Testis (tissue), 2 donors: ENCODE measurements at regions not wholly inside any gene's neighbourhood (a gene's known extent, or its start where the extent isn't known, plus 50 kb on each side); places are given as distances from the start of the nearest gene placed in this dataset.

Experiments
- DNase-seq: peaks from one replicate; pipeline ENCODE4 v3.0.0-alpha.2; 2019
- H3K27ac ChIP-seq, 2 donors: fragments of 200-600 bp; sonication (generic); one replicate each; pipeline ENCODE4 v1.5.1; 2019
- H3K27me3 ChIP-seq: fragments of 200-600 bp; sonication (generic); one replicate; pipeline ENCODE4 v1.5.1; 2019
- H3K36me3 ChIP-seq: fragments of 200-600 bp; sonication (generic); one replicate; pipeline ENCODE4 v1.5.1; 2017; ENCODE audit warnings: low read depth; ENCODE audit errors: missing control alignments
- H3K4me1 ChIP-seq: fragments of 200-600 bp; sonication (generic); one replicate; pipeline ENCODE4 v1.5.1; 2019
- H3K4me3 ChIP-seq, 2 donors: fragments of 200-600 bp; sonication (generic); one replicate each; pipeline ENCODE4 v1.5.1; 2017 to 2019
- H3K9me3 ChIP-seq: fragments of 200-600 bp; sonication (generic); one replicate; pipeline ENCODE4 v1.5.1; 2017
- CTCF ChIP-seq, 3 experiments: fragments of 450-650 bp in 2 of 3; fragments of 200-600 bp in 1 of 3; sonication (generic) in 1 of 3; IDR thresholded peaks; one replicate each; pipeline ENCODE4 v1.5.1; 2016 to 2019; ENCODE audit warnings: antibody characterized with exemption in 3 of 3, mild to moderate bottlenecking in 2 of 3, moderate library complexity in 1 of 3
- POLR2A ChIP-seq: fragments of 450-650 bp; IDR thresholded peaks from one replicate; pipeline ENCODE4 v1.6.1; 2017; ENCODE audit warnings: antibody characterized with exemption, mild to moderate bottlenecking, moderate library complexity
- WGBS, 2 donors: methylation state at CpG; one replicate each; pipeline ENCODE4 v1.1.5; 2018; 5-methylcytosine and 5-hydroxymethylcytosine counted together
- intact Hi-C: fragments of 100-400 bp; cut with DNase I; formaldehyde crosslinking; loops from one replicate; pipeline ENCODE4 v1.15.1; 2023; ENCODE audit warnings: low total_unique reads

DNA sequence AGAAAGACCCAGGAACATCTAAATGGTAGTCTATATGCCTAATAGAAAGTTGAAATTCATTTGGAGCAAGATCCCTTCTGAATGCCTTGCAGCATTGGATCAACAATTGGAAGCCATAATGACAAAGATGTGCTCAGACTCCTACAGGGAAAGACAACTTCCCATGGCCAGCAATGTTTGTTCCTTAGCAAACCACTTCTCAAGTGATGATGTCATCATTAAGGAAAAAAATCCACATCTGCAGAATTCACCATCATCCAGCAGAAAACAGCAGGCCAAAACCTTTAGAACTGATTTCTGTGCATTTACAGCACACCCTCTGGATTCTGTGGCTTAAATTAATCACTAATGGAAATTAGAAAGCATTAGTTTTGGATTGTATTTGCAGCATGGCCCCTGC, 82.4 kb upstream of the ZIC3 start:
- Histone ChIP-seq H3K36me3 (no peaks in the 10 kb centered on the region), H3K27ac (no peak overlapping the region), H3K9me3 (no peaks in the 10 kb centered on the region), H3K4me1 (no peaks in the 10 kb centered on the region), H3K4me3 (no peak overlapping the region), H3K27me3 (no peaks in the 10 kb centered on the region)
- no peak for TF ChIP-seq CTCF (IDR thresholded peaks at IDR 0.05)
- no peak for TF ChIP-seq POLR2A
- intact Hi-C loops = no loop called here
- no peak for DNase-seq

- Histone ChIP-seq H3K4me1 (no peaks in the 10 kb centered on the region), H3K4me3 (no peak overlapping the region), H3K27ac (no peak overlapping the region), H3K27me3 (no peaks in the 10 kb centered on the region), H3K36me3 (no peaks in the 10 kb centered on the region), H3K9me3 (no peaks in the 10 kb centered on the region)
- DNase-seq = no peak
- intact Hi-C loops = no loop called here
- TF ChIP-seq CTCF (IDR thresholded peaks at IDR 0.05) (no peak), POLR2A (no peak)
- WGBS, 2 donors = 70 to 80% methylated on average over 2 of the region's 2 CpGs
Observed at GRCh38 chrX:137482136-137482535, 83.8 kb upstream of the ZIC3 start.

DNA sequence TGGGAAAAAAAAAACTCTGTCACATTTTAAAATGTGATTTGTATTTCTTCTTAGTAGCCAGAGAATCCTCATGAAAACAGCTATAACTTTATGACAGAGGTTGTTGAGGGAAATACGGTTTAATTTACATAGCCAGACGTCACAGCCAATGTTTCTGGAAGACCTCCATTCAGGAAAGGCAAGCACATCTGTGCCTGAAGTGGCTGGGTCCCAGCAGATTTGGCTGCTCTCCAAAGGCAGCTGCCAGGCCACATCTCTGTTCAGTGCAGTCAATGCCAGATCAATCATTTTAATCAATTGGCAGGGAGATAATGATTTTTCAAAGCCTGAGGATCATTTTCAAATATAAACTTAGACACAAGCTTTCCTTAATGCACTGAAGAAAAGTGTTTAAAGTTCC, 86.5 kb upstream of the ZIC3 start:
- TF ChIP-seq CTCF (IDR thresholded peaks at IDR 0.05) (no peak), POLR2A (no peak)
- intact Hi-C loops = no loop called here
- no peak overlapping the region for H3K4me3 ChIP-seq
- no peaks in the 10 kb centered on the region for H3K9me3 ChIP-seq
- 15 to 23% methylated on average over 2 of the region's 2 CpGs for WGBS, 2 donors
- no peak overlapping the region for H3K27ac ChIP-seq
- H3K27me3 ChIP-seq = no peaks in the 10 kb centered on the region
- no peaks in the 10 kb centered on the region for H3K4me1 ChIP-seq
- DNase-seq = no peak
- no peaks in the 10 kb centered on the region for H3K36me3 ChIP-seq

GRCh38 chrX:137441711-137442110, 124.2 kb upstream of the ZIC3 start:
- 50 to 51% methylated on average over 14 to 22 of the region's 24 CpGs for WGBS, 2 donors
- no peak for TF ChIP-seq POLR2A
- no peak for TF ChIP-seq CTCF (IDR thresholded peaks at IDR 0.05)
- no peak for DNase-seq
- Histone ChIP-seq H3K4me1 (no peaks in the 10 kb centered on the region), H3K36me3 (no peaks in the 10 kb centered on the region), H3K9me3 (no peaks in the 10 kb centered on the region), H3K4me3 (no peak overlapping the region), H3K27me3 (no peaks in the 10 kb centered on the region), H3K27ac (no peak overlapping the region)
- intact Hi-C loops = no loop called here

DNA sequence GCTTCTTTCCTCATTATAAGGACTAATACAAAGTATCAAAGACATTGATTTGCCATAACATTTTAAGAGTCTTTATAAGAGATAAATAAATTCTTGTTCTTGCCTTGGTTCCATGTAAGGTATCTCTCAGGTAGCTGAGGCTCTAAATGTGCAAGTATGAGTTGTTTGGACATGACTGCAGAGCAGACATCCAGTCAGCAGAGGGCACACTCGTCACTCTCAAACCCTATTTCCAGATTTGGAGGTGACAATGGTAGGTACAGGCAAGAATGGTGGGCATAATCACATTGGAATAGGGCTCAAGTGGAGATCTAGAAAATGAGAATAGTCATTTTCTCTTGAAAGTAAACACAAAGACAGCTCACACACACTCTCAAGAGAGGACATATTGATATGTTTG, 133.3 kb upstream of the ZIC3 start:
- H3K36me3 ChIP-seq = no peaks in the 10 kb centered on the region
- 0 to 8% methylated on average over 1 of the region's 1 CpG for WGBS, 2 donors
- intact Hi-C loops = no loop called here
- no peaks in the 10 kb centered on the region for H3K27me3 ChIP-seq
- TF ChIP-seq CTCF (IDR thresholded peaks at IDR 0.05) = peak in 1 of 3 experiments; percentile 25
- TF ChIP-seq POLR2A = no peak
- no peaks in the 10 kb centered on the region for H3K4me1 ChIP-seq
- no peak overlapping the region for H3K4me3 ChIP-seq
- DNase-seq = no peak
- H3K27ac ChIP-seq = no peak overlapping the region
- H3K9me3 ChIP-seq = no peaks in the 10 kb centered on the region
